ENCODE measurements at regions not wholly inside any gene's neighbourhood (a gene's known extent, or its start where the extent isn't known, plus 50 kb on each side); places are given as distances from the start of the nearest gene placed in this dataset.
"Not testable (repeated sequence)": the region's sequence is repeated elsewhere in the genome, so short reads cannot be mapped to it uniquely, and the experiment has no call there.

GRCh38 chr4:163680386-163681098, 186.1 kb downstream of the TMA16 start:
- Mint-ChIP-seq H3K27me3 (peaks cover 9 to 13% of the 10 kb centered on the region in 2 donors), H3K9me3 (no peaks in the 10 kb centered on the region), H3K4me3 (no peak overlapping the region), H3K36me3 (ENCODE audit: insufficient read depth) (no peaks in the 10 kb centered on the region), H3K4me1 (ENCODE audit: low read depth in 2 of 2) (no peaks in the 10 kb centered on the region), H3K27ac (no peak overlapping the region)
- ATAC-seq (replicated peaks) (no peak), DNase-seq (no peak)

- Mint-ChIP-seq H3K4me3 (no peak overlapping the region), H3K27ac (no peak overlapping the region), H3K4me1 (ENCODE audit: low read depth in 2 of 2) (no peaks in the 10 kb centered on the region), H3K9me3 (no peaks in the 10 kb centered on the region), H3K27me3 (peaks cover 9 to 13% of the 10 kb centered on the region in 2 donors), H3K36me3 (ENCODE audit: insufficient read depth) (no peaks in the 10 kb centered on the region)
- DNase-seq, result peak; percentile 2 to 24 (median 13)
- peak; percentile 55 for ATAC-seq (replicated peaks)
Measured at GRCh38 chr4:163681208-163681821, 186.8 kb downstream of the TMA16 start.

GRCh38 chr4:163688856-163689255, 194.4 kb downstream of the TMA16 start:
- DNase-seq (no peak), ATAC-seq (replicated peaks) (no peak)
- Mint-ChIP-seq H3K4me1 (ENCODE audit: low read depth in 2 of 2) (no peaks in the 10 kb centered on the region), H3K9me3 (no peaks in the 10 kb centered on the region), H3K27me3 (peaks cover 2 to 4% of the 10 kb centered on the region in 2 donors), H3K36me3 (ENCODE audit: insufficient read depth) (no peaks in the 10 kb centered on the region), H3K27ac (no peak overlapping the region), H3K4me3 (no peak overlapping the region)

GRCh38 chr4:163693211-163693610, 198.7 kb downstream of the TMA16 start:
- no peak overlapping the region for H3K4me3 Mint-ChIP-seq
- DNase-seq, result no peak
- H3K27ac Mint-ChIP-seq, result no peak overlapping the region
- H3K27me3 Mint-ChIP-seq, result no peaks in the 10 kb centered on the region
- H3K36me3 Mint-ChIP-seq (ENCODE audit: insufficient read depth), result no peaks in the 10 kb centered on the region
- H3K9me3 Mint-ChIP-seq, result no peaks in the 10 kb centered on the region
- no peaks in the 10 kb centered on the region for H3K4me1 Mint-ChIP-seq (ENCODE audit: low read depth in 2 of 2)
- ATAC-seq (replicated peaks), result no peak

GRCh38 chr4:163693776-163694175, 199.3 kb downstream of the TMA16 start:
- no peak for ATAC-seq (replicated peaks)
- no peak overlapping the region for H3K4me3 Mint-ChIP-seq
- H3K9me3 Mint-ChIP-seq, result no peaks in the 10 kb centered on the region
- H3K27me3 Mint-ChIP-seq, result no peaks in the 10 kb centered on the region
- no peak for DNase-seq
- no peaks in the 10 kb centered on the region for H3K36me3 Mint-ChIP-seq (ENCODE audit: insufficient read depth)
- no peak overlapping the region for H3K27ac Mint-ChIP-seq
- H3K4me1 Mint-ChIP-seq (ENCODE audit: low read depth in 2 of 2), result no peaks in the 10 kb centered on the region

- Mint-ChIP-seq H3K4me1 (ENCODE audit: low read depth in 2 of 2) (no peaks in the 10 kb centered on the region), H3K36me3 (ENCODE audit: insufficient read depth) (no peaks in the 10 kb centered on the region), H3K27ac (no peak overlapping the region), H3K9me3 (no peaks in the 10 kb centered on the region), H3K27me3 (no peaks in the 10 kb centered on the region), H3K4me3 (no peak overlapping the region)
- DNase-seq (no peak), ATAC-seq (replicated peaks) (no peak)
Measured at GRCh38 chr4:163694385-163694784, 199.9 kb downstream of the TMA16 start.

- H3K27ac Mint-ChIP-seq, result no peak overlapping the region
- no peak for ATAC-seq (replicated peaks)
- H3K9me3 Mint-ChIP-seq, result no peaks in the 10 kb centered on the region
Measured at GRCh38 chr4:163697121-163697520, 202.6 kb downstream of the TMA16 start.

GRCh38 chr4:163700383-163700782, 205.9 kb downstream of the TMA16 start:
- ATAC-seq (replicated peaks); H3K4me1 Mint-ChIP-seq (ENCODE audit: low read depth in 2 of 2); H3K36me3 Mint-ChIP-seq (ENCODE audit: insufficient read depth); H3K4me3 Mint-ChIP-seq; H3K27me3 Mint-ChIP-seq; H3K27ac Mint-ChIP-seq; DNase-seq; H3K9me3 Mint-ChIP-seq: not testable (repeated sequence)

More at GRCh38 chr4:163697121-163697520, 202.6 kb downstream of the TMA16 start:
- H3K4me1 Mint-ChIP-seq (ENCODE audit: low read depth in 2 of 2), result no peaks in the 10 kb centered on the region
- DNase-seq, result no peak
- H3K4me3 Mint-ChIP-seq, result no peak overlapping the region
- no peaks in the 10 kb centered on the region for H3K36me3 Mint-ChIP-seq (ENCODE audit: insufficient read depth)
- no peaks in the 10 kb centered on the region for H3K27me3 Mint-ChIP-seq

- ATAC-seq (replicated peaks), result no peak
Measured at GRCh38 chr4:163701916-163702315, 207.4 kb downstream of the TMA16 start.

GRCh38 chr4:163702736-163703135, 208.2 kb downstream of the TMA16 start:
- Mint-ChIP-seq H3K27ac (no peak overlapping the region), H3K27me3 (no peaks in the 10 kb centered on the region), H3K4me3 (no peak overlapping the region), H3K9me3 (no peaks in the 10 kb centered on the region), H3K36me3 (ENCODE audit: insufficient read depth) (no peaks in the 10 kb centered on the region), H3K4me1 (ENCODE audit: low read depth in 2 of 2) (no peaks in the 10 kb centered on the region)
- ATAC-seq (replicated peaks) (no peak), DNase-seq (no peak)

More at GRCh38 chr4:163701916-163702315, 207.4 kb downstream of the TMA16 start:
- no peaks in the 10 kb centered on the region for H3K9me3 Mint-ChIP-seq
- H3K27me3 Mint-ChIP-seq, result no peaks in the 10 kb centered on the region
- no peaks in the 10 kb centered on the region for H3K4me1 Mint-ChIP-seq (ENCODE audit: low read depth in 2 of 2)
- H3K4me3 Mint-ChIP-seq, result no peak overlapping the region
- no peak overlapping the region for H3K27ac Mint-ChIP-seq
- DNase-seq, result no peak
- H3K36me3 Mint-ChIP-seq (ENCODE audit: insufficient read depth), result no peaks in the 10 kb centered on the region

- Mint-ChIP-seq H3K27me3 (no peaks in the 10 kb centered on the region), H3K36me3 (ENCODE audit: insufficient read depth) (no peaks in the 10 kb centered on the region), H3K27ac (no peak overlapping the region), H3K4me3 (no peak overlapping the region), H3K4me1 (ENCODE audit: low read depth in 2 of 2) (no peaks in the 10 kb centered on the region), H3K9me3 (no peaks in the 10 kb centered on the region)
- no peak for ATAC-seq (replicated peaks)
- DNase-seq, result no peak
Measured at GRCh38 chr4:163703251-163703650, 208.8 kb downstream of the TMA16 start.

GRCh38 chr4:163707873-163708272, 213.4 kb downstream of the TMA16 start:
- Mint-ChIP-seq H3K27me3 (no peaks in the 10 kb centered on the region), H3K9me3 (no peaks in the 10 kb centered on the region), H3K4me3 (no peak overlapping the region), H3K36me3 (ENCODE audit: insufficient read depth) (no peaks in the 10 kb centered on the region), H3K4me1 (ENCODE audit: low read depth in 2 of 2) (no peaks in the 10 kb centered on the region), H3K27ac (no peak overlapping the region)
- DNase-seq, result no peak
- no peak for ATAC-seq (replicated peaks)

- no peak for ATAC-seq (replicated peaks)
- Mint-ChIP-seq H3K4me1 (ENCODE audit: low read depth in 2 of 2) (no peaks in the 10 kb centered on the region), H3K36me3 (ENCODE audit: insufficient read depth) (no peaks in the 10 kb centered on the region), H3K27ac (no peak overlapping the region), H3K9me3 (no peaks in the 10 kb centered on the region), H3K4me3 (no peak overlapping the region), H3K27me3 (no peaks in the 10 kb centered on the region)
- DNase-seq, result no peak
Measured at GRCh38 chr4:163709601-163710000, 215.1 kb downstream of the TMA16 start.

- Mint-ChIP-seq H3K4me3 (no peak overlapping the region), H3K9me3 (no peaks in the 10 kb centered on the region), H3K27me3 (no peaks in the 10 kb centered on the region), H3K27ac (no peak overlapping the region), H3K36me3 (ENCODE audit: insufficient read depth) (no peaks in the 10 kb centered on the region), H3K4me1 (ENCODE audit: low read depth in 2 of 2) (no peaks in the 10 kb centered on the region)
- ATAC-seq (replicated peaks) (no peak), DNase-seq (no peak)
Measured at GRCh38 chr4:163710158-163710557, 215.7 kb downstream of the TMA16 start.

Measured in effector memory CD8-positive, alpha-beta T cell (primary cell).